GM12873 (cell line): ENCODE measurements at regions not wholly inside any gene's neighbourhood (a gene's known extent, or its start where the extent isn't known, plus 50 kb on each side); places are given as distances from the start of the nearest gene placed in this dataset.

Experiments used
- TF ChIP-seq, protein P1 (sequence below): IDR thresholded peaks from 2 replicates; pipeline ENCODE4 v1.5.1; 2012; ENCODE audit warnings: low read depth, mild to moderate bottlenecking, moderate library complexity, low read length, control low read depth; ENCODE audit not compliant: insufficient read depth; ENCODE audit errors: missing control alignments

DNA sequence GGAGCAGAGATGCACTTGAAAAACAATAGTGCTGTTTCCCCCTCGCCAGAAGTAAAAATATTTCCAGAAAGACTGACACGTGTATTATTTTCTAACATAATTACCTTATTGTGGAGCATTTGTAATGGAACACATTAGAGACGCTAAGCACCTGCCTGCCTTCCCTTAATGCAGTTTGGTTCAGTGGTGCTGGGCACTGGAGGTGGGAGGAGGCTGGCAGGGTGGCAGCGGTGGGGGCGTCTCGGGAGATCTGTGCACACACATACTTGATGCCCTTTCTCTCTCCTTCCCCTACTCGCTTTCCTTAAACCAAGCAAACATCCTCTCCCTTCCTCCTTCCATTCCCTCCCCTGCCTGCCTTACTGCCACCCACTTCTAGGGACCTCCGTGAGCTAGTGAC, 156.6 kb upstream of the SDK2 start:
- TF ChIP-seq, protein P1, sequence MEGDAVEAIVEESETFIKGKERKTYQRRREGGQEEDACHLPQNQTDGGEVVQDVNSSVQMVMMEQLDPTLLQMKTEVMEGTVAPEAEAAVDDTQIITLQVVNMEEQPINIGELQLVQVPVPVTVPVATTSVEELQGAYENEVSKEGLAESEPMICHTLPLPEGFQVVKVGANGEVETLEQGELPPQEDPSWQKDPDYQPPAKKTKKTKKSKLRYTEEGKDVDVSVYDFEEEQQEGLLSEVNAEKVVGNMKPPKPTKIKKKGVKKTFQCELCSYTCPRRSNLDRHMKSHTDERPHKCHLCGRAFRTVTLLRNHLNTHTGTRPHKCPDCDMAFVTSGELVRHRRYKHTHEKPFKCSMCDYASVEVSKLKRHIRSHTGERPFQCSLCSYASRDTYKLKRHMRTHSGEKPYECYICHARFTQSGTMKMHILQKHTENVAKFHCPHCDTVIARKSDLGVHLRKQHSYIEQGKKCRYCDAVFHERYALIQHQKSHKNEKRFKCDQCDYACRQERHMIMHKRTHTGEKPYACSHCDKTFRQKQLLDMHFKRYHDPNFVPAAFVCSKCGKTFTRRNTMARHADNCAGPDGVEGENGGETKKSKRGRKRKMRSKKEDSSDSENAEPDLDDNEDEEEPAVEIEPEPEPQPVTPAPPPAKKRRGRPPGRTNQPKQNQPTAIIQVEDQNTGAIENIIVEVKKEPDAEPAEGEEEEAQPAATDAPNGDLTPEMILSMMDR: no peak

DNA sequence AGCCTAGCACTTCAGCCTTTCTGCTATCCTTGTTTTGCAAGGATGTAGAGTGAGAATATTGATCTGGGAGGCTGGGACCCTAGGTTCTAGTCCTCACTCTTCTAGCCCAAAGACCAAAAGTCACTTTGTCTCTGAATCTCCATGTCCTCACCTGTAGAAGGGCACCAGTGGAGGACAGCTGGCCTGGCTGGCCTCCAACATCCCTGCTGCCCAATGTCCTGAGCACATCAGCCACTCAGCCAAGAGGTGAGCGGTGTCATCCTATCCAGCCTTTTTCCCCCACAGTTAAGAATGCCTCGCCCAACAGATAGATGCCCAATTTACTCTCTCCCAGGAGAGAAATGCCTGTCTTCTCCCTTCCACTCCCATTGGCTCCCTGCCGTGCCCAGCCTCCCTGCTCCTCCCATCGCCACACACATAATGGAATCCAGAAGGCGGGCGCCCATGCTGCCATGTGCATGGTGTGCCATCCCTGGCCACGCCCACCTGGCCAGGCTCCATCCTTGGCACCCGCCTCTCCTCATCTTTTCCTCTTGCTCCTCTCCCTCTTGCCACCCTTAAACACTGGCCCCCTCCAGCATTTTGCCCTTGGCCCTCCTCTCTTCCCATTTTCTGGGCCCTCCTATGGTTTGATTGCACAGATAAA, 157.3 kb upstream of the SDK2 start:
- TF ChIP-seq, protein P1: no peak

DNA sequence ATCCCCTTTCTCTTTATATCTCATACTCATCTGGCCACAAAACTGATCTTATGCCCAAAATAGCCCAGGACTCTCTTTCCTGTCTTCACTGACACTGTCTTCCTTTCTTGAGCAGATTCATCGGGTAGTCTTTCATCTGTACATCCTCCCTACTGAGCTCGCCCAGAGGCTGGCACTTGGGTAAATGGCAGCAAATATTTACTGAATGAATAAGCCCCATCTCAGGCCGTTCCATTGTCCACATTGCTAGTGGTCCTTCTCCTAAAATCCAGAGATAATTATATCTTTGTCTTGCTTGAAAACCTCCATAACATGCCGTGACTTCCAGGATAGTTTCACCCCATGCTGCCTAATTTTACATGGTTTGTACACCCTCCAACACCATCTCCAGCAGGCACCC, 158.1 kb upstream of the SDK2 start:
- TF ChIP-seq, protein P1: no peak

DNA sequence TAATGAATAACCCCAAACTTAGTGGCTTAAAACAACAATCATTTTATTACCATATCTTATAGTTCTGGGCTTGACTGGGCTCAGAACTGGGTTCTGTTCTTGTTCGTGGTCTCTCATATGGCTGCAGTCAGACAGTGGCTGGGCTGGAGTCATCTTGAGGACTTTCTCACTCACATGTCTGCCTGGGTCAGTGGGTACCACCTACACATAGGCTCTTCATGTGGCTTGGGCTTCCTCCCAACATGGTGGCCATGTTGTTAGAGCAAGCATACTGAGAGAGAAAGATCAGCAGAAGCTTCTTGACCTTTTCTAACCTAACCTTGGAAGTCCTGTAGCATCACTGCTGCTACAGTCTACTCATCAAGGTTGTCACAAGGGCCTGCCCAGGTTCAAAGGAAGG, 158.6 kb upstream of the SDK2 start:
- TF ChIP-seq, protein P1: no peak

DNA sequence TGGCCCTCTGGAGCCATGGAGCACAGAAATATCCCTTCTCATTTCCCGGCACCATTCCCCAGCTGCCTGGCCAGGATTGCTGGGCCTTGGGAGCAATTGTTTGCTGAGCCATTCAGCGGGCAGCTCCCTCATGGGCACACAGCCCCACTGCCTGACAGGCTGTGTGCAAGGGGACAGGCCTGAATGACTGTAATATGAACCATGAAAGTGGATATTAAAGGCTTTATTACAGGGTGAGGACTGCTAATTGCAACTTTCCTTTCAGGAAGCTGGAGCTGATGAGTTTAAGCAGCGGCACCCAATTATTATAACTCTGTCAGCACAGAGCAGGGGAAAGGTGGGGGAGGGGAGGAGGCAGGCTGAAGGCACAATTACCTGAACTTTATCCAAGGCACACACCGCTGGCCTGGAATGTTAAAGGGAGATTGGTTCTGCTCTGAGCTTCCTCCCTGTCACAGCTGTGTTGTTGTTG, 159.8 kb upstream of the SDK2 start:
- TF ChIP-seq, protein P1: no peak

DNA sequence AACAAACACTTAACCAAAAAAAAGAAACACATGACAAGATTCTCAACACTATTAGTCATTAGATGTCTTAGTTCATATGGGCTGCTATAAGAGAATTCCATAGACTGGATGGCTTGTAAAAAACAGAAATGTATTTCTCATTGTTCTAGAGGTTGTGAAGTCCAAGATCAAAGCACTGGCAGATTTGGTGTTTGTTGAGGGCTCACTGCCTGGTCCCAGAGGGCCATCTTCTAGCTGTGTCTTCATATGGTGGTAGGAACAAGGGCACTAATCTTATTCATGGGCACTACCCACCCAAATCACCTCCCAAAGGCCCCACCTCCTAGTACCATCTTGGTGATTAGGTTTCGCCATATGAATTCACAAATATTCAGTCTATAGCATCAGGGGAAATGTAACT, 162.5 kb upstream of the SDK2 start:
- TF ChIP-seq, protein P1: no peak

DNA sequence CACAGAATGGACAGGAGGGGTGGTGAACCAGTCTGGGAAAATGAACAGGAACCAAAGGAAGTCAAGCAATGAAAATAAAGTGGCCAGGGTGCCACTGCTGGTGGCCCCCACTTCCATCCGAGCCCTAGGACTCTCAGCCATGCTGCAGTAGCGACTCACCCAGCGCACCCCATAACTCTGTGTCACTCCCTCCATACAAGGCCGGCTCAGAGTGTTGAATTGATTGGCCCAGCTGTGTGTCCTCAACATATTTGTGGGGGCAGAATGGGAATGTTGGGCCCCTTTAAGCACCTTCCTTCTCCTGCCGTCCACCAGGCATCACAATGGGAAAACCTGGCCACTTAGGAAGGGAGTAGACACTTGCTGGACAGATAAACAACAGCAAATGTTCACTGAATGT, 169.0 kb upstream of the SDK2 start:
- TF ChIP-seq, protein P1: no peak
